Upper lobe of left lung (tissue), 6 donors: ENCODE measurements at regions not wholly inside any gene's neighbourhood (a gene's known extent, or its start where the extent isn't known, plus 50 kb on each side); places are given as distances from the start of the nearest gene placed in this dataset.
"Not testable (repeated sequence)": the region's sequence is repeated elsewhere in the genome, so short reads cannot be mapped to it uniquely, and the experiment has no call there.

Experiments
- ATAC-seq, 2 donors: fragments of 200-7000 bp; cut with Tn5 transposase; one replicate each; pipeline ENCODE4 v1.9.1; 2022; ENCODE audit warnings: mild to moderate bottlenecking in 2 of 2, moderate library complexity in 2 of 2; ENCODE audit not compliant: low FRiP score in 2 of 2
- DNase-seq, 2 donors: peaks; one replicate each; pipeline ENCODE4 v3.0.0-alpha.2; 2019 to 2020
- H3K27ac ChIP-seq, 4 donors: fragments of 200-600 bp; sonication (generic); one replicate each; pipeline ENCODE4 v1.5.1; 2016 to 2019
- H3K27me3 ChIP-seq, 4 donors: fragments of 200-600 bp; sonication (generic); one replicate each; pipeline ENCODE4 v1.5.1; 2017 to 2019
- H3K36me3 ChIP-seq, 4 donors: fragments of 200-600 bp; sonication (generic); one replicate each; pipeline ENCODE4 v1.5.1; 2016 to 2019
- H3K4me1 ChIP-seq, 4 donors: fragments of 200-600 bp; sonication (generic); one replicate each; pipeline ENCODE4 v1.5.1; 2018 to 2019
- H3K4me3 ChIP-seq, 4 donors: fragments of 200-600 bp; sonication (generic); one replicate each; pipeline ENCODE4 v1.5.1; 2017 to 2019; ENCODE audit warnings: mild to moderate bottlenecking in 2 of 4, moderate library complexity in 1 of 4
- H3K9me3 ChIP-seq, 4 donors: fragments of 200-600 bp; sonication (generic); one replicate each; pipeline ENCODE4 v1.5.1; 2018 to 2019
- CTCF ChIP-seq, 6 experiments: fragments of 450-650 bp in 4 of 6; fragments of 200-600 bp in 2 of 6; sonication (generic) in 2 of 6; IDR thresholded peaks; one replicate each; pipeline ENCODE4 v1.5.1; 2016 to 2019; ENCODE audit warnings: antibody characterized with exemption in 6 of 6
- EP300 ChIP-seq, 4 donors: sonication (generic); formaldehyde crosslinking; IDR thresholded peaks; one replicate each; pipeline ENCODE4 v1.5.1; 2017; ENCODE audit warnings: antibody characterized with exemption in 4 of 4, control low read depth in 2 of 4
- POLR2A ChIP-seq, 4 donors: fragments of 450-650 bp; IDR thresholded peaks; one replicate each; pipeline ENCODE4 v1.5.1; 2016 to 2017; ENCODE audit warnings: antibody characterized with exemption in 4 of 4, mild to moderate bottlenecking in 2 of 4
- POLR2AphosphoS5 ChIP-seq, 2 donors: sonication (generic); formaldehyde crosslinking; IDR thresholded peaks; one replicate each; pipeline ENCODE4 v1.5.1; 2017; ENCODE audit warnings: antibody characterized with exemption in 2 of 2
- WGBS, 2 donors: methylation state at CpG; one replicate each; pipeline ENCODE4 v1.1.5; 2017 to 2018; 5-methylcytosine and 5-hydroxymethylcytosine counted together
- donor health status: DM: no; HTN: no; CAD: no; lungs with moderate emphysema.
- donor health status: DM: no; HTN: yes; CAD: no; lungs with severe emphysema.

DNA sequence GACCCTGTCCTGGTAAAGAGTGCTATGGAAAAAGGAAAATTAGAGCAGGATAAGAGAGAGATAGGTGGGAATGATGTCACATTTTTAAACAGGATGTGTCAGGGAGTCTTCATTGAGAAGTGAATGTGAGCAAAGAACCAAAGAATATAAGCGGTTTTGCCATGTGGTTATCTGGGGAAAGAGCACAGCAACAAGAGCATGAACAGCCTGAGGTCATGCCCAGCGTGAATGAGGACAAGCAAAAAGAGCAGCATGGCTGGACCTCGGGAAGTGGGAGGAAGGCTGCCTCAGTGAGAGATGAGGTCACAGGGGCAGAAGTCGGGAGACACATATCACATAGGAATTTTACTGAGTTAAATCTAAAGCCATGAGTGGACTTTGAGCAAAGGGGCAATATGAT is 82.8 kb upstream of the HES1 start:
- Histone ChIP-seq H3K36me3 (no peaks in the 10 kb centered on the region), H3K4me3 (no peak overlapping the region), H3K27me3 (no peaks in the 10 kb centered on the region), H3K9me3 (peaks cover 3 to 12% (median 4%) of the 10 kb centered on the region in 4 donors), H3K4me1 (peaks cover 0 to 12% (median 7%) of the 10 kb centered on the region in 4 donors), H3K27ac (no peak overlapping the region)
- no peak for DNase-seq
- no peak for ATAC-seq
- 89% methylated on average over 4 of the region's 4 CpGs for WGBS, 2 donors
- TF ChIP-seq POLR2A (IDR thresholded peaks at IDR 0.05) (no peak), EP300 (IDR thresholded peaks at IDR 0.05) (no peak), CTCF (IDR thresholded peaks at IDR 0.05) (no peak), POLR2AphosphoS5 (IDR thresholded peaks at IDR 0.05) (no peak)

GRCh38 chr3:194054016-194054415 is 81.9 kb upstream of the HES1 start:
- Histone ChIP-seq H3K4me3 (no peak overlapping the region), H3K4me1 (peaks cover 4 to 21% (median 13%) of the 10 kb centered on the region in 4 donors), H3K36me3 (no peaks in the 10 kb centered on the region), H3K27me3 (no peaks in the 10 kb centered on the region), H3K9me3 (peaks cover 3 to 12% (median 4%) of the 10 kb centered on the region in 4 donors), H3K27ac (no peak overlapping the region)
- WGBS, 2 donors, result 80 to 89% methylated on average over 2 of the region's 2 CpGs
- DNase-seq (no peak), ATAC-seq (no peak)
- TF ChIP-seq POLR2AphosphoS5 (IDR thresholded peaks at IDR 0.05), result no peak
- no peak for TF ChIP-seq EP300 (IDR thresholded peaks at IDR 0.05)
- no peak for TF ChIP-seq CTCF (IDR thresholded peaks at IDR 0.05)
- TF ChIP-seq POLR2A (IDR thresholded peaks at IDR 0.05), result no peak

GRCh38 chr3:194054540-194054939 is 81.4 kb upstream of the HES1 start:
- WGBS, 2 donors, result 93 to 98% methylated on average over 5 of the region's 5 CpGs
- no peak for ATAC-seq
- no peak for DNase-seq
- H3K9me3 ChIP-seq, result peaks cover 3 to 12% (median 4%) of the 10 kb centered on the region in 4 donors
- H3K36me3 ChIP-seq, result no peaks in the 10 kb centered on the region
- peaks cover 4 to 21% (median 13%) of the 10 kb centered on the region in 4 donors for H3K4me1 ChIP-seq
- H3K27me3 ChIP-seq, result no peaks in the 10 kb centered on the region
- H3K27ac ChIP-seq, result no peak overlapping the region
- no peak for TF ChIP-seq CTCF (IDR thresholded peaks at IDR 0.05)
- no peak for TF ChIP-seq EP300 (IDR thresholded peaks at IDR 0.05)
- TF ChIP-seq POLR2A (IDR thresholded peaks at IDR 0.05), result no peak
- no peak for TF ChIP-seq POLR2AphosphoS5 (IDR thresholded peaks at IDR 0.05)
- H3K4me3 ChIP-seq, result no peak overlapping the region

- DNase-seq (no peak), ATAC-seq (no peak)
- Histone ChIP-seq H3K27ac (no peak overlapping the region), H3K27me3 (no peaks in the 10 kb centered on the region), H3K9me3 (peaks cover 3 to 12% (median 4%) of the 10 kb centered on the region in 4 donors), H3K4me3 (no peak overlapping the region), H3K36me3 (no peaks in the 10 kb centered on the region), H3K4me1 (peaks cover 4 to 21% (median 13%) of the 10 kb centered on the region in 4 donors)
- WGBS, 2 donors, result 92 to 95% methylated on average over 3 of the region's 3 CpGs
- TF ChIP-seq CTCF (IDR thresholded peaks at IDR 0.05), result no peak
Observed at GRCh38 chr3:194054961-194055360, 81.0 kb upstream of the HES1 start.

- 87 to 96% methylated on average over 14 to 15 of the region's 15 CpGs for WGBS, 2 donors
- H3K27ac ChIP-seq, ATAC-seq, DNase-seq, H3K4me3 ChIP-seq, H3K27me3 ChIP-seq, H3K36me3 ChIP-seq, H3K9me3 ChIP-seq: not testable (repeated sequence)
- H3K4me1 ChIP-seq, result peaks cover 4 to 21% (median 13%) of the 10 kb centered on the region in 4 donors
Observed at GRCh38 chr3:194056323-194056722, 79.6 kb upstream of the HES1 start.
